HG02759 (cell line): ENCODE measurements at regions not wholly inside any gene's neighbourhood (a gene's known extent, or its start where the extent isn't known, plus 50 kb on each side); places are given as distances from the start of the nearest gene placed in this dataset.

Experiments
- ATAC-seq: cut with Tn5 transposase; IDR thresholded peaks from one replicate; pipeline ENCODE4 v1.9.1; 2021; ENCODE audit warnings: mild to moderate bottlenecking, moderate library complexity; ENCODE audit not compliant: unreplicated experiment

DNA sequence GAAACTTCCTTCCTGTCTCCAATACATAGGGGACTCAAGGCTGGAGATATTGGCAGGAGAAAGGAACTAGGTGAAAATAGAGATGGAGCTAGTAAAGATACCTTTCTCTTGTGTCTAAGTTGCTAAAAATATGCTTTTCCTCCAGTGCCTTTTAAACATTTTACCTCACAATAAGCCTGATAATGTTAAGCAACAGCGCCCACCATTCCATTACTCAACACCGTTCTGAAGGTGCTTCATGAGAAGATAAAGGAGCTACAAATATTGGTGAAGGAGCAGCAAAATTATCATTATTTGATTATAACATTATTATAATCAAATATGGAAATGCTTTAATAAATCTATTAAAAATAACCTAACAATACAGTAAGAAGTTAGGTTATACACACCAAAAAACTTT, 83.6 kb upstream of the BARX2 start:
- no peak for ATAC-seq

GRCh38 chr11:129291546-129291945, 84.1 kb upstream of the BARX2 start:
- no peak for ATAC-seq

- ATAC-seq = no peak
Measured at GRCh38 chr11:129290966-129291365, 84.7 kb upstream of the BARX2 start.

GRCh38 chr11:129289350-129290040, 86.2 kb upstream of the BARX2 start:
- ATAC-seq = no peak

GRCh38 chr11:129287920-129288319, 87.7 kb upstream of the BARX2 start:
- ATAC-seq = no peak

GRCh38 chr11:129286813-129287212, 88.8 kb upstream of the BARX2 start:
- no peak for ATAC-seq

- no peak for ATAC-seq
Measured at GRCh38 chr11:129285402-129285786, 90.3 kb upstream of the BARX2 start.

- no peak for ATAC-seq
Measured at GRCh38 chr11:129283141-129283540, 91.0 kb upstream of the ARHGAP32 start.

- no peak for ATAC-seq
Measured at GRCh38 chr11:129282634-129283033, 90.5 kb upstream of the ARHGAP32 start.

- no peak for ATAC-seq
Measured at GRCh38 chr11:129281471-129282415, 89.6 kb upstream of the ARHGAP32 start.

- no peak for ATAC-seq
Measured at GRCh38 chr11:129280027-129280811, 88.1 kb upstream of the ARHGAP32 start.

DNA sequence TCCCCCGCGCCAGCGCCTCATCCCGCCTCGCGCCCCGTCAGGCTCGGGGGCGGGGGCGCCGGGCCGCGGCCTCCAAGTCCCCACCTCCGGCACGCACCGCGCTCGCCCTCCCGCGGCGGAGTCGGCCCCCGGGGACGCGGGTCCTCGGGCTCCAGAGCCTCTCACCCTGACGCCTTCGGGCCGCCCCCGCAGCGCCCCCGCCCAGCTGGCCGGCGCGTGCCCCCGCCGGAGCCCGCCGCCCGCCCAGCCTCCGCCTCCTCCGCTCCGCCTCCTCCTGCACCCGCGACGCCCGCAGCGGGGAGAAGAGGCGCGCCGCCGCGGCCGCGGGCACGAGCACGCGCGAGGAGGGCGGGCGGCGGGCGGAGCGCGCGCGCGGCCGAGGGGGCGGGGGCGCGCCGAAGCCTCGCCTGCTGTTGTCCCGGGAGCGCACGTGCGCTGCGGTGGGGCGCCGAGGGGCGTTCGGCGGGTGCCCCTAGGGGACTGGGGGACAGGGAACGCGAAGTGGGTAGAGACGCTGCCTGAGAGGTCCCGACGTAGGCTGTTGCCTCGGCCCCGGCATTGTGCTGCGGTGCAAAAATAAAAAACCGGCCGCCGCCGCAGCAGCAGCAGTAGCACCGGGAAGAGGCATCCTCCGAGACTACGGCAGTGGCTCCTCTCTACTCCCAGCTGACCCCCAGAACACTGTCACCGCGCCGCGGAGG, 87.4 kb upstream of the ARHGAP32 start:
- ATAC-seq = peak; percentile 72

GRCh38 chr11:129278586-129279319, 86.6 kb upstream of the ARHGAP32 start:
- peak; percentile 5 for ATAC-seq

DNA sequence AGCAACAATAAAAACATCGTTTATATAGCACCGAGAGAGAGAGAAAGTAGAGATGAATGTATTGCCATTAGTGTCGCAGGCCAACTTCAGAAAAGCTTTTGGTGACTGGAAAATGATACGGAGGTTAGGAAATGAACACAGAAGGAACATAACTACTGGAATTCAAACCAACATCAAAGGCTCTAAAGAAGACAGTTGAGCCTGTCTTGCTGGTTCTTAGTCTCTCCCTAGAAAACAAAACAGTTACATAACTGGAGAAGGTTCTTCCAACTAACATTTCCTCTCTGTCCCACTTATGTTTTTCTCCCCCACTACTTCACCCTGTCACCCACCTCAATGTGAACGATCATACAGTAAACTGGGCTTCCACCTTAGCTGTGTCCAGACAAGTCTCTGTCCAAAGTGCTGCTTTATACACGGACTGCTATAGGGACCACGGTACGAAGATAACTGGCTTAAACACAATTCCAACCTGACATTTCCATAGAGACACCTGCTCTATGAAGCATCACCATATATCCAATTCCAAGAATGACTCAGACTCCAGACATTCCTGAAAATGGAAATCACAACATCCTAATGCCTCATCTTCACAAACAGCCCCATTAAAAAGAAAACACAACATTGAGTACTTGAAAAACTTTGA, 85.2 kb upstream of the ARHGAP32 start:
- ATAC-seq = no peak

- ATAC-seq = no peak
Measured at GRCh38 chr11:129275828-129276227, 83.7 kb upstream of the ARHGAP32 start.

GRCh38 chr11:129273944-129274711, 82.0 kb upstream of the ARHGAP32 start:
- ATAC-seq = no peak

DNA sequence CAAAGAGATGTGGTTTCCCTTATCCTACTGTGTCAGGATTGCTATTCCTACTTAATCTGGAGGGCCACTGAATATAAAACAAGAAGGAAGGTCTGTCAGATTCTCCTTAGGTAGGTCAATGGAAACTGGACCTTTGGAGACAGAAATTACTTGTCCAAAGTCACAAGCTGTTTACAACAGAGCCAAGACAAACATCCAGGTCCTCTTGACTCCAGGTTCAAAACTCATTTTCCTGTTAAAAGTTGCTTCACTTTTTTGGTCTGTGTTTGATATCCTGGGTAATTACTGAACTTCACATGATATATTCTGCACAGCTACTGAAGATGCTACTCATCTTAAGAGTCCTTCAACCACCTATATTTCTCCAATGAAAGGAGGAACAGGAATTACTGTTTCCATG, 81.2 kb upstream of the ARHGAP32 start:
- ATAC-seq = no peak

DNA sequence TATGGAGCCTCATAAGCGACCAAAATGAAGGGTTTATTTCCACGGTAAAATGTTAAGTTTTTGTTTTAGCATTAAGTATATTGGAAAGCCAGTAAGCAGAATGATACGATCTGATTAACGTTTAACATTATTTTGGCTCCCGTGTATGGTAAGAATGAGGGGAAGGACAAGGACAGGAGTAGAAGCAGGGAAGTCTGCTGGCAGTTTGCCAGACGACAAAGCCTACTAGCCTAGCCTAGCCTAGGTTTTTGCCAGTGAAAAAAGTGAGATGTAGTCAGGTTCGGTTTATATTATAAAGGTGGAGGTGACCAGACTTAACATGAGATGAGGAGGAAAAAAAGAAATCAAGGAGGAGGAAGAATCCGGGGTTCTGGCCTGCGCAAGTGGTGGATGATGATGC, 78.9 kb upstream of the ARHGAP32 start:
- no peak for ATAC-seq

- ATAC-seq = no peak
Measured at GRCh38 chr11:129270446-129270845, 78.3 kb upstream of the ARHGAP32 start.
